ENCODE measurements at regions not wholly inside any gene's neighbourhood (a gene's known extent, or its start where the extent isn't known, plus 50 kb on each side); places are given as distances from the start of the nearest gene placed in this dataset.

- H2AFZ ChIP-seq (ENCODE audit: control insufficient read depth, low read length) = no peak overlapping the region
- no peaks in the 10 kb centered on the region for H3K9me3 ChIP-seq (ENCODE audit: control insufficient read depth, low read depth, low read length)
- H3K36me3 ChIP-seq (ENCODE audit: control insufficient read depth in 2 of 2, extremely low read depth in 1 of 2, insufficient read depth in 2 of 2, low read length in 2 of 2) = no peaks in the 10 kb centered on the region
- no peak for DNase-seq (ENCODE audit: low read depth, low spot score)
- no peaks in the 10 kb centered on the region for H3K27me3 ChIP-seq (ENCODE audit: control insufficient read depth, extremely low read depth, insufficient read depth, low read length)
- FAIRE-seq = no peak
- H3K9me1 ChIP-seq (ENCODE audit: control insufficient read depth, extremely low read depth, insufficient read depth, low read length) = no peaks in the 10 kb centered on the region
- no peak overlapping the region for H3K9ac ChIP-seq (ENCODE audit: control insufficient read depth, extremely low read depth, insufficient read depth, low read length)
- H3K27ac ChIP-seq (ENCODE audit: control insufficient read depth, insufficient read depth, low read length) = no peak overlapping the region
- no peaks in the 10 kb centered on the region for H3K4me1 ChIP-seq (ENCODE audit: control insufficient read depth, extremely low read depth, insufficient read depth, low read length)
- H3K4me2 ChIP-seq (ENCODE audit: control insufficient read depth, extremely low read depth, insufficient read depth, low read depth, low read length) = no peak overlapping the region
- dilution Hi-C loops (cut with MboI; ENCODE audit: extremely low pct_ligation_motif_present, low sequenced_read_pairs) = no loop called here
- H3K79me2 ChIP-seq (ENCODE audit: control insufficient read depth, insufficient read depth, low read length) = no peaks in the 10 kb centered on the region
- no peak overlapping the region for H3K4me3 ChIP-seq (ENCODE audit: control insufficient read depth in 2 of 3, extremely low read depth in 1 of 3, insufficient read depth in 2 of 3, low read depth in 1 of 3, low read length in 3 of 3)
- no peak for TF ChIP-seq EZH2 (IDR thresholded peaks at IDR 0.05; ENCODE audit: low read length)
- TF ChIP-seq CTCF (optimal IDR thresholded peaks at IDR 0.05 in 1 of 3, IDR thresholded peaks at IDR 0.05 in 1 of 3, conservative IDR thresholded peaks at IDR 0.05 in 1 of 3; ENCODE audit: extremely low read depth in 1 of 3, insufficient read depth in 2 of 3, low read length in 3 of 3) = no peak
- no peaks in the 10 kb centered on the region for H4K20me1 ChIP-seq (ENCODE audit: control insufficient read depth, extremely low read depth, insufficient read depth, low read length)
These were observed 206.1 kb downstream of the PRELID2 start for GRCh38 chr5:145629047-145629446.

GRCh38 chr5:145628525-145628924, 206.6 kb downstream of the PRELID2 start:
- no peaks in the 10 kb centered on the region for H4K20me1 ChIP-seq (ENCODE audit: control insufficient read depth, extremely low read depth, insufficient read depth, low read length)
- no peak overlapping the region for H2AFZ ChIP-seq (ENCODE audit: control insufficient read depth, low read length)
- H3K9me1 ChIP-seq (ENCODE audit: control insufficient read depth, extremely low read depth, insufficient read depth, low read length) = no peaks in the 10 kb centered on the region
- H3K4me1 ChIP-seq (ENCODE audit: control insufficient read depth, extremely low read depth, insufficient read depth, low read length) = no peaks in the 10 kb centered on the region
- no peaks in the 10 kb centered on the region for H3K9me3 ChIP-seq (ENCODE audit: control insufficient read depth, low read depth, low read length)
- H3K9ac ChIP-seq (ENCODE audit: control insufficient read depth, extremely low read depth, insufficient read depth, low read length) = no peak overlapping the region
- no peaks in the 10 kb centered on the region for H3K27me3 ChIP-seq (ENCODE audit: control insufficient read depth, extremely low read depth, insufficient read depth, low read length)
- TF ChIP-seq CTCF (optimal IDR thresholded peaks at IDR 0.05 in 1 of 3, IDR thresholded peaks at IDR 0.05 in 1 of 3, conservative IDR thresholded peaks at IDR 0.05 in 1 of 3; ENCODE audit: extremely low read depth in 1 of 3, insufficient read depth in 2 of 3, low read length in 3 of 3) (no peak), EZH2 (IDR thresholded peaks at IDR 0.05; ENCODE audit: low read length) (no peak)
- no peak overlapping the region for H3K27ac ChIP-seq (ENCODE audit: control insufficient read depth, insufficient read depth, low read length)
- no peaks in the 10 kb centered on the region for H3K36me3 ChIP-seq (ENCODE audit: control insufficient read depth in 2 of 2, extremely low read depth in 1 of 2, insufficient read depth in 2 of 2, low read length in 2 of 2)
- no peak overlapping the region for H3K4me3 ChIP-seq (ENCODE audit: control insufficient read depth in 2 of 3, extremely low read depth in 1 of 3, insufficient read depth in 2 of 3, low read depth in 1 of 3, low read length in 3 of 3)
- H3K79me2 ChIP-seq (ENCODE audit: control insufficient read depth, insufficient read depth, low read length) = no peaks in the 10 kb centered on the region
- no peak overlapping the region for H3K4me2 ChIP-seq (ENCODE audit: control insufficient read depth, extremely low read depth, insufficient read depth, low read depth, low read length)
- no peak for FAIRE-seq
- dilution Hi-C loops (cut with MboI; ENCODE audit: extremely low pct_ligation_motif_present, low sequenced_read_pairs) = no loop called here
- no peak for DNase-seq (ENCODE audit: low read depth, low spot score)

Measured in keratinocyte (primary cell).